Smooth muscle cell (in vitro differentiated cells): ENCODE measurements at regions not wholly inside any gene's neighbourhood (a gene's known extent, or its start where the extent isn't known, plus 50 kb on each side); places are given as distances from the start of the nearest gene placed in this dataset.

Source experiments
- DNase-seq: peaks from one replicate; lab custom pipeline; 2025; ENCODE audit not compliant: unreplicated experiment; lab: John Stamatoyannopoulos, UW
- H2AFZ ChIP-seq: fragments of 200-600 bp; sonication (generic); 2 replicates; pipeline ENCODE4 v1.6.0; 2016; ENCODE audit warnings: antibody characterized with exemption, low read depth, mild to moderate bottlenecking
- H3F3A ChIP-seq: fragments of 200-600 bp; sonication (generic); 2 replicates; pipeline ENCODE4 v1.6.0; 2017; ENCODE audit warnings: antibody characterized with exemption, low read depth
- H3K27ac ChIP-seq: fragments of 200-600 bp; sonication (generic); 2 replicates; pipeline ENCODE4 v1.5.1; 2016; ENCODE audit warnings: low read depth, mild to moderate bottlenecking
- H3K27me3 ChIP-seq: fragments of 200-600 bp; sonication (generic); 2 replicates; pipeline ENCODE4 v1.6.1; 2016; ENCODE audit warnings: low read depth, mild to moderate bottlenecking
- H3K36me3 ChIP-seq: fragments of 200-600 bp; sonication (generic); 2 replicates; pipeline ENCODE4 v1.5.1; 2016; ENCODE audit warnings: low read depth
- H3K4me1 ChIP-seq: fragments of 200-600 bp; sonication (generic); 2 replicates; pipeline ENCODE4 v1.5.1; 2016; ENCODE audit warnings: low read depth
- H3K4me2 ChIP-seq: fragments of 200-600 bp; sonication (generic); 2 replicates; pipeline ENCODE4 v1.6.0; 2016; ENCODE audit warnings: mild to moderate bottlenecking
- H3K4me3 ChIP-seq: fragments of 200-600 bp; sonication (generic); 2 replicates; pipeline ENCODE4 v1.5.1; 2016; ENCODE audit warnings: mild to moderate bottlenecking
- H3K79me2 ChIP-seq: fragments of 200-600 bp; sonication (generic); 2 replicates; pipeline ENCODE4 v1.6.0; 2016; ENCODE audit warnings: low read depth, mild to moderate bottlenecking
- H3K9ac ChIP-seq: fragments of 200-600 bp; sonication (generic); 2 replicates; pipeline ENCODE4 v1.6.0; 2016; ENCODE audit warnings: low read depth
- H3K9me3 ChIP-seq: fragments of 200-600 bp; sonication (generic); replicated peaks from 2 replicates; pipeline ENCODE4 v1.5.1; 2016; ENCODE audit warnings: low read depth
- H4K20me1 ChIP-seq: fragments of 200-600 bp; sonication (generic); 2 replicates; pipeline ENCODE4 v1.6.0; 2016; ENCODE audit warnings: low read depth
- whole genome bisulfite sequencing: methylation state at CpG from one replicate; pipeline ENCODE4 v1.1.7; 2016; ENCODE audit warnings: low lambda C conversion rate; 5-methylcytosine and 5-hydroxymethylcytosine counted together
- TF ChIP-seq, protein P1 (sequence below): fragments of 200-600 bp; sonication (generic); IDR thresholded peaks from 2 replicates; pipeline ENCODE4 v1.5.1; 2017; ENCODE audit warnings: borderline replicate concordance, mild to moderate bottlenecking, antibody characterized with exemption; ENCODE audit not compliant: insufficient read depth, poor library complexity, severe bottlenecking

DNA sequence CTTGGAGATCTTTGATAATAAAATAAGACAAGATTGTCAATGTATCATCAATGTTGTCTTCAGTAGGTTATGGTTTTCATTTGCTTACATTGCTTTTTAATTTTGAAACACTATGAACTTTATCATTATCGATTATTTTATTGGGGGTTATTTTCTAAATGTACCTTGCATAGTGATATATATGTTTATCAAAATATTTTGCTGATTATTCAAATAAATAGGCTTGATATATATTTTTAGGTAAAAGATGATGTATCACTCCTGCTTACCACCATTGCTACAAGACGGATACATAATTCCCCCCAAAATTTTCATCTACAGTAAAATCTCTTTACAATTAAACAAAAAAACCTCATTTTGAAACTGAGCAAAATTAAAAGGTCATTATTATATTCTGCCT lies 293.8 kb downstream of the SUCLG1 start:
- Histone ChIP-seq H3K9ac (no peak overlapping the region), H3K27ac (no peak overlapping the region), H3K9me3 (no peaks in the 10 kb centered on the region), H3K4me3 (no peak overlapping the region), H2AFZ (no peak overlapping the region), H3K27me3 (no peaks in the 10 kb centered on the region), H3K79me2 (no peaks in the 10 kb centered on the region), H3F3A (no peaks in the 10 kb centered on the region), H3K4me1 (no peaks in the 10 kb centered on the region), H3K36me3 (no peaks in the 10 kb centered on the region), H4K20me1 (no peaks in the 10 kb centered on the region), H3K4me2 (no peak overlapping the region)
- WGBS = 92% methylated on average over 2 of the region's 2 CpGs
- TF ChIP-seq, protein P1, sequence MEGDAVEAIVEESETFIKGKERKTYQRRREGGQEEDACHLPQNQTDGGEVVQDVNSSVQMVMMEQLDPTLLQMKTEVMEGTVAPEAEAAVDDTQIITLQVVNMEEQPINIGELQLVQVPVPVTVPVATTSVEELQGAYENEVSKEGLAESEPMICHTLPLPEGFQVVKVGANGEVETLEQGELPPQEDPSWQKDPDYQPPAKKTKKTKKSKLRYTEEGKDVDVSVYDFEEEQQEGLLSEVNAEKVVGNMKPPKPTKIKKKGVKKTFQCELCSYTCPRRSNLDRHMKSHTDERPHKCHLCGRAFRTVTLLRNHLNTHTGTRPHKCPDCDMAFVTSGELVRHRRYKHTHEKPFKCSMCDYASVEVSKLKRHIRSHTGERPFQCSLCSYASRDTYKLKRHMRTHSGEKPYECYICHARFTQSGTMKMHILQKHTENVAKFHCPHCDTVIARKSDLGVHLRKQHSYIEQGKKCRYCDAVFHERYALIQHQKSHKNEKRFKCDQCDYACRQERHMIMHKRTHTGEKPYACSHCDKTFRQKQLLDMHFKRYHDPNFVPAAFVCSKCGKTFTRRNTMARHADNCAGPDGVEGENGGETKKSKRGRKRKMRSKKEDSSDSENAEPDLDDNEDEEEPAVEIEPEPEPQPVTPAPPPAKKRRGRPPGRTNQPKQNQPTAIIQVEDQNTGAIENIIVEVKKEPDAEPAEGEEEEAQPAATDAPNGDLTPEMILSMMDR = no peak
- no peak for DNase-seq

DNA sequence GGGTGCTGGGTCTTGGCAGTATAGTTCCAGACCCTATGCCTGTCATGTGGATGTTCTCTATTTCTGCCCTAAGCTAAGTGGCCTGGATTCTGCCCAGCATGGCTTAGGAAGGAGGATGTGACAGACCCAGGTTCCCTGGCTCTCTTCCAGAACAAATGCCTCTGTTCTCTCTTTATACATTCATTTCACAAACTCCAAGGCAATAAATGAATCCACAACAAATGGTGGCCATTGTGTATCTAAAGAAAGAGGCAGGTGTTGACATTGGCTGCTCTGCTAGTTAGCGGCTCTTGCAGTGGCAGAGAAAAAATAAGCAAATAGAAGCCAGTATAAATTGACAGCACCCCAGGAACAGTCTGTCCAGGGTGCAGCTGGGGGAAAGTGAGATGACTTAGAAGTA lies 298.6 kb downstream of the SUCLG1 start:
- no peak for DNase-seq
- Histone ChIP-seq H3K79me2 (no peaks in the 10 kb centered on the region), H2AFZ (no peak overlapping the region), H3K9me3 (no peaks in the 10 kb centered on the region), H3F3A (no peaks in the 10 kb centered on the region), H3K36me3 (no peaks in the 10 kb centered on the region), H3K4me3 (no peak overlapping the region), H3K9ac (no peak overlapping the region), H3K4me1 (no peaks in the 10 kb centered on the region), H3K27me3 (no peaks in the 10 kb centered on the region), H4K20me1 (no peaks in the 10 kb centered on the region), H3K4me2 (no peak overlapping the region), H3K27ac (no peak overlapping the region)
- TF ChIP-seq, protein P1 = no peak
- 100% methylated on average over 1 of the region's 1 CpG for WGBS

DNA sequence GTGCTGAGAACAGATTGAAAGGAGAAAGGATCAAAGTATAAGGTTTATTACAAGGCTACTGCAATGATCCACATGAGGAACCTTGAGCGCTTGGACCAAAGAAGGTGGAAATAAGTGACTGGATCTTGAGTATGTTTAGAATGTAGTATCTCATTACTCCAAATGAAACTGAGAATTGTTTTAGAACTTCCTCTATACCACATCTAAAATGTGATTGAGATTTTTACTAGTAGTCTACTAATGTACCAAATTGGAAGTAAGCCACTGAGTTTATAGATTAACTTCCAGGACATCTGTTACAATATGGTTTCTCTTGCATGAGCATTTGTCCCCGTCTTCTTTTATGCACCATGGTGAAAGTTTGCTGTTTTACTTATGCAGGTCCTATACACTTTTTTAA lies 300.5 kb downstream of the SUCLG1 start:
- Histone ChIP-seq H3K4me1 (no peaks in the 10 kb centered on the region), H4K20me1 (no peaks in the 10 kb centered on the region), H3K27me3 (no peaks in the 10 kb centered on the region), H3K4me3 (no peak overlapping the region), H3K9me3 (no peaks in the 10 kb centered on the region), H3K9ac (no peak overlapping the region), H3F3A (no peaks in the 10 kb centered on the region), H3K36me3 (no peaks in the 10 kb centered on the region), H3K27ac (no peak overlapping the region), H2AFZ (no peak overlapping the region), H3K79me2 (no peaks in the 10 kb centered on the region), H3K4me2 (no peak overlapping the region)
- DNase-seq = no peak
- TF ChIP-seq, protein P1 = no peak
- 95% methylated on average over 2 of the region's 2 CpGs for WGBS

DNA sequence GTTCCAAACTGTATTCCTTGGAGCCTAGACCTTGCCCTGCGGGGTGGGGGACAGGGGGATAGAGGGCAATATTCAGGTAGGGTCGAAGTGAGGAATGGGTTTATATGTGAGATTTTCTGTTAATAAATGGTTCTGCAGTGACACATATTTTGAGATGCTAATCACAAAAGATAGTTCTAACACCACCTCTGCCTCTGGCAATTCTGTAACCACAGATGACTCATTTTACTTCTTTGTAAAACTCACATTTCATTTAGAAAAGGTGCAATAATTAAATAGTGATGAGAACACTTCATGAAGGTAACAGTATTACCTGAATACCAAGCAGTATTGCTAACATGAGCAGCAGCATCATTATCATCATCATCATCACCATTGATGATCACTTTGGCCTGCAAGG lies 306.6 kb downstream of the SUCLG1 start:
- Histone ChIP-seq H3K27ac (no peak overlapping the region), H3K9ac (no peak overlapping the region), H3K4me2 (no peak overlapping the region), H2AFZ (no peak overlapping the region), H3K36me3 (no peaks in the 10 kb centered on the region), H3F3A (no peaks in the 10 kb centered on the region), H3K9me3 (no peaks in the 10 kb centered on the region), H3K4me3 (no peak overlapping the region), H3K27me3 (no peaks in the 10 kb centered on the region), H3K79me2 (no peaks in the 10 kb centered on the region), H3K4me1 (no peaks in the 10 kb centered on the region), H4K20me1 (no peaks in the 10 kb centered on the region)
- TF ChIP-seq, protein P1 = no peak
- 88% methylated on average over 2 of the region's 2 CpGs for WGBS
- no peak for DNase-seq
